ENCODE measurements at regions not wholly inside any gene's neighbourhood (a gene's known extent, or its start where the extent isn't known, plus 50 kb on each side); places are given as distances from the start of the nearest gene placed in this dataset.

- no peak overlapping the region for H3K4me3 Mint-ChIP-seq
- no peaks in the 10 kb centered on the region for H3K36me3 Mint-ChIP-seq (ENCODE audit: low read depth)
- intact Hi-C loops (cut with micrococcal nuclease) = no loop called here
- DNase-seq (ENCODE audit: low spot score) = no peak
- H3K27ac Mint-ChIP-seq = no peak overlapping the region
- H3K9me3 Mint-ChIP-seq = no peaks in the 10 kb centered on the region
- no peaks in the 10 kb centered on the region for H3K27me3 Mint-ChIP-seq (ENCODE audit: insufficient read depth)
- no peaks in the 10 kb centered on the region for H3K4me1 Mint-ChIP-seq (ENCODE audit: low read depth)
Measured at GRCh38 chr18:51611326-51611725, 413.8 kb upstream of the MEX3C start.

DNA sequence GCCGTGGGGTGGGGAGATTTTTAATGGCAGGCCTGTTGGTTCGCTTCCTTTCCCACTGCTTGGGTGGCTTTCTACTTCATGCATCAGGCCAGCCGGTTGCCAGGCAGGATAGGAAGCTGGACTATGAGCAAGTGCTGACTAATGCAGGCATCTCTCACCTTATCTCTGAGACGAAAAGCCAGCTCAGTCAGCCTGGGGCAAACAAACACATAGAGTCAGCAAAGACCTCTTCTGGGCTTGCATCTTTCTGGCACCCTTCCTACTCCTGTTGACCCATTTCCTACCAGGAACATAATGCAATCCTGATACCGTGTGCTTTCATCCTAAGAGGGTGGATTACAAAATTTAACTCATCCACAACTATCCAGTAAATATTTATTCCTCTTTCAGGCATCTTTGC, 416.6 kb upstream of the MEX3C start:
- intact Hi-C loops (cut with micrococcal nuclease) = no loop called here
- DNase-seq (ENCODE audit: low spot score) = no peak

DNA sequence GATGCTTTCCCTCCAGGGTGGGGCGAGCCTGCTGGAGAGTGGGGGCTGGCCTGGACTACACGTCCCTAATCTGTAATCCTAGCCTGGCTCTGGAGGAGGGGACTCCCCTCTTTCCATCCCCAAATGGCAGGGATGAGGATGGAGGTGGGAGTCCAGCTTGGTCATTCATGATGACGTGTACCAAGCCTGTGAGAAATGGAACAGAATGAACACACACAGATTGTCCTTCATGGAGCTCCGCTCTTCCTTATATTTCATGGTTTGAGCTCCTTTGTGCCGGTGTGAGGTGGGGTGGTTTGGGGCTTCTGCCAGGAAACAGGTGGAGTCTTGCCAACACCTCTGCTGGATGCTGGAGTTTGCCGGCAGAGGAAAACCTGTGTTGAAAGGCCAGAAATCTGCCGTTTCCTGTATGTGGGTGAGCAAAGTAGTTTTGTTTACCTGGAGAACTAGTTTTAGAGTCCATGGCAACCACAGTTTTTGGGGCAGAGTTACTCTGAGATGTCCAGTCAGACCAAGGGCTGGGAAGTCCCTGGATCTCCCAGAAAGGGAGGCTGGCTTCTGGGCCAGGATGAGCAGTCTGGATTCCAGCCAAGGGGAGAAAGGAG, 417.6 kb upstream of the MEX3C start:
- Mint-ChIP-seq H3K4me1 (ENCODE audit: low read depth) (no peaks in the 10 kb centered on the region), H3K27ac (no peak overlapping the region), H3K9me3 (no peaks in the 10 kb centered on the region), H3K4me3 (no peak overlapping the region), H3K36me3 (ENCODE audit: low read depth) (no peaks in the 10 kb centered on the region), H3K27me3 (ENCODE audit: insufficient read depth) (no peaks in the 10 kb centered on the region)
- intact Hi-C loops (cut with micrococcal nuclease) = no loop called here
- DNase-seq (ENCODE audit: low spot score) = no peak

More for the DNA sequence above, 416.6 kb upstream of the MEX3C start:
- H3K4me1 Mint-ChIP-seq (ENCODE audit: low read depth) = no peaks in the 10 kb centered on the region
- H3K36me3 Mint-ChIP-seq (ENCODE audit: low read depth) = no peaks in the 10 kb centered on the region
- no peak overlapping the region for H3K27ac Mint-ChIP-seq
- no peak overlapping the region for H3K4me3 Mint-ChIP-seq
- H3K27me3 Mint-ChIP-seq (ENCODE audit: insufficient read depth) = no peaks in the 10 kb centered on the region
- H3K9me3 Mint-ChIP-seq = no peaks in the 10 kb centered on the region

- Mint-ChIP-seq H3K4me1 (ENCODE audit: low read depth) (no peaks in the 10 kb centered on the region), H3K9me3 (no peaks in the 10 kb centered on the region), H3K36me3 (ENCODE audit: low read depth) (no peaks in the 10 kb centered on the region), H3K4me3 (no peak overlapping the region), H3K27me3 (ENCODE audit: insufficient read depth) (peaks cover 8% of the 10 kb centered on the region), H3K27ac (no peak overlapping the region)
- intact Hi-C loops (cut with micrococcal nuclease) = no loop called here
- DNase-seq (ENCODE audit: low spot score) = no peak
Measured at GRCh38 chr18:51617167-51617566, 419.7 kb upstream of the MEX3C start.

DNA sequence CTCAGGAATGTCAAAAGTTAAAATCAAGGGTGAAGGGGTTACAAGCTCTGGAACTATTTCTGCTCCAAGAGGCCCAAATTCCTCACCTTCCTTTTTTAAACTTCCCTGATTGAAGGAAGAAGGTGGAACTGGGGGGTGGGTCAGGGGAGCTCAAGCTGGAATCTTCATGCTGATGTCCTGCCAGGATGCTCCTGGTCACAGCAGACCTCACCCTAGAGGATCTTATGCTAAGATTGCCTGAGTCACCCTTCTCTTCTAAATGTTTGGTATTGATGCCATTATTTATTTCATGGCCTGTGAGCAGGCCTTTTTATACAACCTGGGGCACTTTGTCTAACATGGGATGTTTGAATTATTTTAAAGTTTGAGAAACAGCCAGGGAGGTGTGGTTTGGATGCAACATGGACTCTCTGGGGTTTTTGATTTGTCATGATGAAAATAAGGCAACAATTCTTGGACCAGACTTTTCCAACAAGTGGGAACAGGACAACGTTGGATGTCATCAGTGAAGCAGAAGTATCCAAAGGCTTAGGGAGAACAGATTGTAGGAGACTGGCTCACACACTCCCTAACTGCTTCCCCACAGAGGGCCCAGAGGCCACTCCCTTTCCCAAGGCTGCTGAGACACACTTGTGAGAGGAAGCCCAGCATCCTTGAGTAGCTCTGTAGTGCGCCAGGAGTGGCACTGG, 420.2 kb upstream of the MEX3C start:
- Mint-ChIP-seq H3K27ac (no peak overlapping the region), H3K27me3 (ENCODE audit: insufficient read depth) (peaks cover 8% of the 10 kb centered on the region), H3K36me3 (ENCODE audit: low read depth) (no peaks in the 10 kb centered on the region), H3K4me3 (no peak overlapping the region), H3K4me1 (ENCODE audit: low read depth) (no peaks in the 10 kb centered on the region), H3K9me3 (no peaks in the 10 kb centered on the region)
- intact Hi-C loops (cut with micrococcal nuclease) = no loop called here
- no peak for DNase-seq (ENCODE audit: low spot score)

DNA sequence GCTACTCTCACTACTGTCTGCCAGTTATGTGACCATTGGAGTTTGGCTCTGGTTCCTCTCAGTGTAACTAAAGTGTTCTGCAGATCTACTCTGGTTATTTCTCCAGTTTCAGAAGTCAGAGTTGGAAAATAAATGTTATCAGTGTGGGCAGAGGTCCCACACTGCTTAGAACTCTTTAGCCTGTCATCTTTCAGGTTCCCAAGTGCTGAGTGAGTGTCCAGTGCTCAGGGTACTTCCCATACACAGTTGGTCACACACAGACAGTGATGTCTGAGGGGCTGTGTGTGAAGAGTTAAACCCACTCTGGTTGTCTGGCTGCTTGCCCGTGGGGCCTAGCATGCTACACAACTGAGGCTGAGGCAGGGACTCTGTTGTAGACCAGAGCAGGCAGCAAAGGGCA, 421.8 kb upstream of the MEX3C start:
- DNase-seq (ENCODE audit: low spot score) = no peak
- Mint-ChIP-seq H3K27ac (no peak overlapping the region), H3K36me3 (ENCODE audit: low read depth) (no peaks in the 10 kb centered on the region), H3K9me3 (no peaks in the 10 kb centered on the region), H3K27me3 (ENCODE audit: insufficient read depth) (peaks cover 8% of the 10 kb centered on the region), H3K4me3 (no peak overlapping the region), H3K4me1 (ENCODE audit: low read depth) (no peaks in the 10 kb centered on the region)
- intact Hi-C loops (cut with micrococcal nuclease) = no loop called here

DNA sequence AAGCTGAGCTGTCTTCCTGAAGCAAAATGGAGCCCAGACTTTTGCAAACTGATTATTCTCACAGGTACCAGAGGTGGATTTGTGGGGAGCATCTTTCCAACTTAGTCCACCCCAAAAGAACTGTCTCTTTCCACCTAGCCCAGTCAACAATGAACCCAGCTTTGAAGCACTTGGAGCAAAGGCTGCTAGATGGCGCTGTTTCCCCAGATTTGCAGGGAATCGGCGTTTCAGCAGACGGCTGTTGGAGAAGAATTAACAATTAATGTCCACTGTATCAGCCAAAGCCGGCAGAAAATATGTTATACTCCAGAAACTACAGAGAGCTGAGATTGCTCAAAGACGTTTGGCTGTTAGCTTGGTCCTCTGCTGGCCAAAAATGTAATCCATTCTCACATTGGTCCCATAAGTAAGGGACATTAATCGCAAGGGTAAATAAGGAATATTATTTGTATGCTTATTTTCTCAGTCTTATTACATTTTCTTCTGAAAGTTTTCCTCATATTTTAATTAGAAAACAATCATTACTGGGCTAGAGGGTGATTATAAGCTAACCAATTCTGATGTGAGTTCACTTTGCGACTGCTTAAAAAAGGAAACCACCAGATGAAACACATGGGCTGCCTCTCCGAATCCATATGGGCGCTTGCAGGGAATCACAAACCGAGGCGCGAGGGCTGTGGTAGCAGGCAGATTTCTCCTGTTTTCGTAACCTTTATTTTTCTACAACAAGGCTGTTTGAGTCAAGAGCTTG, 423.8 kb upstream of the MEX3C start:
- H3K4me1 Mint-ChIP-seq (ENCODE audit: low read depth) = no peaks in the 10 kb centered on the region
- H3K4me3 Mint-ChIP-seq = no peak overlapping the region
- no peaks in the 10 kb centered on the region for H3K9me3 Mint-ChIP-seq
- DNase-seq (ENCODE audit: low spot score) = no peak
- intact Hi-C loops (cut with micrococcal nuclease) = no loop called here
- H3K36me3 Mint-ChIP-seq (ENCODE audit: low read depth) = no peaks in the 10 kb centered on the region
- peaks cover 8% of the 10 kb centered on the region for H3K27me3 Mint-ChIP-seq (ENCODE audit: insufficient read depth)
- no peak overlapping the region for H3K27ac Mint-ChIP-seq

- Mint-ChIP-seq H3K27ac (no peak overlapping the region), H3K27me3 (ENCODE audit: insufficient read depth) (peaks cover 8% of the 10 kb centered on the region), H3K4me1 (ENCODE audit: low read depth) (no peaks in the 10 kb centered on the region), H3K4me3 (no peak overlapping the region), H3K36me3 (ENCODE audit: low read depth) (no peaks in the 10 kb centered on the region), H3K9me3 (no peaks in the 10 kb centered on the region)
- DNase-seq (ENCODE audit: low spot score) = no peak
- intact Hi-C loops (cut with micrococcal nuclease) = no loop called here
Measured at GRCh38 chr18:51621864-51622160, 424.3 kb upstream of the MEX3C start.

- intact Hi-C loops (cut with micrococcal nuclease) = no loop called here
- Mint-ChIP-seq H3K27me3 (ENCODE audit: insufficient read depth) (peaks cover 8% of the 10 kb centered on the region), H3K27ac (no peak overlapping the region), H3K4me3 (no peak overlapping the region), H3K4me1 (ENCODE audit: low read depth) (no peaks in the 10 kb centered on the region), H3K36me3 (ENCODE audit: low read depth) (no peaks in the 10 kb centered on the region), H3K9me3 (no peaks in the 10 kb centered on the region)
- DNase-seq (ENCODE audit: low spot score) = no peak
Measured at GRCh38 chr18:51622702-51623101, 425.2 kb upstream of the MEX3C start.

GRCh38 chr18:51623653-51624052, 426.2 kb upstream of the MEX3C start:
- intact Hi-C loops (cut with micrococcal nuclease) = no loop called here
- H3K4me3 Mint-ChIP-seq = no peak overlapping the region
- H3K9me3 Mint-ChIP-seq = no peaks in the 10 kb centered on the region
- no peaks in the 10 kb centered on the region for H3K36me3 Mint-ChIP-seq (ENCODE audit: low read depth)
- H3K4me1 Mint-ChIP-seq (ENCODE audit: low read depth) = no peaks in the 10 kb centered on the region
- no peak overlapping the region for H3K27ac Mint-ChIP-seq
- H3K27me3 Mint-ChIP-seq (ENCODE audit: insufficient read depth) = peaks cover 8% of the 10 kb centered on the region
- DNase-seq (ENCODE audit: low spot score) = no peak

- intact Hi-C loops (cut with micrococcal nuclease) = no loop called here
- Mint-ChIP-seq H3K4me1 (ENCODE audit: low read depth) (no peaks in the 10 kb centered on the region), H3K36me3 (ENCODE audit: low read depth) (no peaks in the 10 kb centered on the region), H3K4me3 (no peak overlapping the region), H3K27me3 (ENCODE audit: insufficient read depth) (no peaks in the 10 kb centered on the region), H3K27ac (no peak overlapping the region), H3K9me3 (peaks cover 1% of the 10 kb centered on the region)
- no peak for DNase-seq (ENCODE audit: low spot score)
Measured at GRCh38 chr18:51630706-51631105, 433.2 kb upstream of the MEX3C start.

GRCh38 chr18:51637881-51638280, 440.4 kb upstream of the MEX3C start:
- no peak for DNase-seq (ENCODE audit: low spot score)
- Mint-ChIP-seq H3K9me3 (peaks cover 8% of the 10 kb centered on the region), H3K27me3 (ENCODE audit: insufficient read depth) (no peaks in the 10 kb centered on the region), H3K36me3 (ENCODE audit: low read depth) (no peaks in the 10 kb centered on the region), H3K4me3 (no peak overlapping the region), H3K4me1 (ENCODE audit: low read depth) (no peaks in the 10 kb centered on the region), H3K27ac (no peak overlapping the region)
- intact Hi-C loops (cut with micrococcal nuclease) = no loop called here

DNA sequence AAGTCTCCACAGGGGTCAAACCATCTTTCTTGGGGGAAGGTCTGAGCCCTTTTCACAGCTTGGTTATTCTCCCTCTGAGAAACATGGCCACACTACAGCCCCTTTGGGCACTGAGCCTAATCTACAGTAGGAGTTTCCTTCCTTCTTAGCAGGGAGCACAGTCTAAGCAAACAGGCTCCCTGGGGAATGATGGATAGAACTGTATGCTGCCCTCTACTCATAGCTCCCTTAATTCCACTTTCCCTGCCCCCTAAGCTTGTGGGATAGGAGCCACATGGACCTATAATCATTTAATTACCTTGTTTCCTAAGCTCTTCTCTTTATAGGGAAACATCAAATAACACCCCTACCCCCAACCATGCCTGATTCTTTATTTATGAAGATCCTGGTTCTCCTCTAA, 442.1 kb upstream of the MEX3C start:
- H3K9me3 Mint-ChIP-seq = peaks cover 8% of the 10 kb centered on the region
- H3K27me3 Mint-ChIP-seq (ENCODE audit: insufficient read depth) = no peaks in the 10 kb centered on the region
- no peak for DNase-seq (ENCODE audit: low spot score)
- no peaks in the 10 kb centered on the region for H3K4me1 Mint-ChIP-seq (ENCODE audit: low read depth)
- intact Hi-C loops (cut with micrococcal nuclease) = no loop called here
- no peak overlapping the region for H3K27ac Mint-ChIP-seq
- no peaks in the 10 kb centered on the region for H3K36me3 Mint-ChIP-seq (ENCODE audit: low read depth)
- H3K4me3 Mint-ChIP-seq = no peak overlapping the region
